BJ (cell line): ENCODE measurements at regions not wholly inside any gene's neighbourhood (a gene's known extent, or its start where the extent isn't known, plus 50 kb on each side); places are given as distances from the start of the nearest gene placed in this dataset.

Experiments
- CTCF ChIA-PET: fragments of 350-600 bp; formaldehyde crosslinking; extraction: SDS; loops from one replicate; lab custom pipeline; 2021; ENCODE audit warnings: antibody characterized with exemption, inconsistent platforms; lab: Yijun Ruan, JAX
- POLR2A ChIA-PET: fragments of 300-600 bp; sonication (Branson Sonifier 250); formaldehyde crosslinking; extraction: SDS; loops from one replicate; lab custom pipeline; 2021; ENCODE audit warnings: antibody characterized with exemption; lab: Charles Lee
- DNase-seq: peaks from one replicate; pipeline ENCODE4 v3.0.0-alpha.2; 2011; ENCODE audit warnings: low read depth
- H3K27me3 ChIP-seq: 2 replicates; pipeline ENCODE4 v1.6.0; 2011; ENCODE audit warnings: low read length; ENCODE audit not compliant: control insufficient read depth, insufficient read depth
- H3K36me3 ChIP-seq: 2 replicates; pipeline ENCODE4 v1.5.1; 2011; ENCODE audit warnings: low read length; ENCODE audit not compliant: control insufficient read depth, insufficient read depth
- H3K4me3 ChIP-seq: 2 replicates; pipeline ENCODE4 v1.5.1; 2011; ENCODE audit warnings: low read depth, mild to moderate bottlenecking, control low read depth, low read length
- CTCF ChIP-seq: IDR thresholded peaks from 2 replicates; pipeline ENCODE4 v1.5.1; 2011; ENCODE audit warnings: low read depth, mild to moderate bottlenecking, control low read depth, inconsistent platforms, low read length, moderate library complexity; ENCODE audit not compliant: insufficient read depth

- POLR2A ChIA-PET, result no interaction called here
- no peaks in the 10 kb centered on the region for H3K36me3 ChIP-seq
- CTCF ChIA-PET, result no interaction called here
- DNase-seq, result no peak
- no peaks in the 10 kb centered on the region for H3K27me3 ChIP-seq
- no peak for TF ChIP-seq CTCF
- no peak overlapping the region for H3K4me3 ChIP-seq
Measured at GRCh38 chr4:148716431-148717052, 274.3 kb upstream of the NR3C2 start.

GRCh38 chr4:148704291-148704690 lies 262.1 kb upstream of the NR3C2 start:
- ChIA-PET CTCF (no interaction called here), POLR2A (no interaction called here)
- Histone ChIP-seq H3K27me3 (no peaks in the 10 kb centered on the region), H3K36me3 (no peaks in the 10 kb centered on the region), H3K4me3 (no peak overlapping the region)
- no peak for DNase-seq
- TF ChIP-seq CTCF, result no peak

GRCh38 chr4:148694702-148695101 lies 252.5 kb upstream of the NR3C2 start:
- no peak for DNase-seq
- TF ChIP-seq CTCF, result no peak
- ChIA-PET CTCF (no interaction called here), POLR2A (no interaction called here)
- Histone ChIP-seq H3K27me3 (no peaks in the 10 kb centered on the region), H3K36me3 (no peaks in the 10 kb centered on the region), H3K4me3 (no peak overlapping the region)

GRCh38 chr4:148693913-148694649 lies 251.9 kb upstream of the NR3C2 start:
- H3K27me3 ChIP-seq, result no peaks in the 10 kb centered on the region
- H3K36me3 ChIP-seq, result no peaks in the 10 kb centered on the region
- CTCF ChIA-PET, result interaction anchor here (0.7 kb wide), 1 partner anchor 13 kb away, joined by 3 read pairs; no protein-coding TSS in a partner anchor
- H3K4me3 ChIP-seq, result no peak overlapping the region
- POLR2A ChIA-PET, result no interaction called here
- no peak for DNase-seq
- no peak for TF ChIP-seq CTCF

GRCh38 chr4:148692242-148692641 lies 250.0 kb upstream of the NR3C2 start:
- TF ChIP-seq CTCF, result no peak
- Histone ChIP-seq H3K4me3 (no peak overlapping the region), H3K27me3 (no peaks in the 10 kb centered on the region), H3K36me3 (no peaks in the 10 kb centered on the region)
- ChIA-PET POLR2A (no interaction called here), CTCF (no interaction called here)
- DNase-seq, result no peak
